AG04449 (cell line): ENCODE measurements at regions not wholly inside any gene's neighbourhood (a gene's known extent, or its start where the extent isn't known, plus 50 kb on each side); places are given as distances from the start of the nearest gene placed in this dataset.

ENCODE experiments used
- CTCF ChIA-PET: fragments of 350-600 bp; formaldehyde crosslinking; extraction: SDS; loops from one replicate; lab custom pipeline; 2021; ENCODE audit warnings: antibody characterized with exemption; lab: Yijun Ruan, JAX
- POLR2A ChIA-PET: fragments of 400-600, 350-600 bp; formaldehyde crosslinking; extraction: SDS; loops from one replicate; lab custom pipeline; 2020; ENCODE audit warnings: antibody characterized with exemption, inconsistent platforms; lab: Yijun Ruan, JAX
- DNase-seq: peaks from one replicate; pipeline ENCODE4 v3.0.0-alpha.2; 2010; ENCODE audit warnings: low read depth, low spot score
- H3K4me3 ChIP-seq: 2 replicates; pipeline ENCODE4 v1.5.1; 2011; ENCODE audit warnings: low read depth, mild to moderate bottlenecking, control low read depth, low read length
- CTCF ChIP-seq: IDR thresholded peaks from one replicate; pipeline ENCODE4 v1.5.1; 2011; ENCODE audit warnings: mild to moderate bottlenecking, moderate library complexity, low read length, control low read depth, inconsistent platforms; ENCODE audit not compliant: insufficient read depth; ENCODE audit errors: missing control alignments

- ChIA-PET POLR2A (no interaction called here), CTCF (no interaction called here)
- TF ChIP-seq CTCF, result no peak
- H3K4me3 ChIP-seq, result no peak overlapping the region
- no peak for DNase-seq
Measured at GRCh38 chr2:220894069-220894468, 678.0 kb downstream of the EPHA4 start.

GRCh38 chr2:220899492-220899891 is 672.6 kb downstream of the EPHA4 start:
- TF ChIP-seq CTCF, result no peak
- no peak for DNase-seq
- POLR2A ChIA-PET, result no interaction called here
- no peak overlapping the region for H3K4me3 ChIP-seq
- CTCF ChIA-PET, result no interaction called here

- ChIA-PET CTCF (no interaction called here), POLR2A (no interaction called here)
- DNase-seq, result no peak
- H3K4me3 ChIP-seq, result no peak overlapping the region
- TF ChIP-seq CTCF, result no peak
Measured at GRCh38 chr2:220904015-220904414, 668.1 kb downstream of the EPHA4 start.

GRCh38 chr2:220913384-220913783 is 658.7 kb downstream of the EPHA4 start:
- no peak for DNase-seq
- H3K4me3 ChIP-seq, result no peak overlapping the region
- ChIA-PET CTCF (interaction anchor here (0.5 kb wide), 1 partner anchor 293 kb away, joined by 3 read pairs; no protein-coding TSS in a partner anchor), POLR2A (no interaction called here)
- no peak for TF ChIP-seq CTCF

GRCh38 chr2:220915092-220915623 is 656.9 kb downstream of the EPHA4 start:
- ChIA-PET POLR2A (no interaction called here), CTCF (no interaction called here)
- H3K4me3 ChIP-seq, result no peak overlapping the region
- no peak for TF ChIP-seq CTCF
- no peak for DNase-seq

GRCh38 chr2:220916931-220917330 is 655.2 kb downstream of the EPHA4 start:
- ChIA-PET POLR2A (no interaction called here), CTCF (no interaction called here)
- no peak for TF ChIP-seq CTCF
- H3K4me3 ChIP-seq, result no peak overlapping the region
- DNase-seq, result no peak
